GM18951 (cell line): ENCODE measurements at regions not wholly inside any gene's neighbourhood (a gene's known extent, or its start where the extent isn't known, plus 50 kb on each side); places are given as distances from the start of the nearest gene placed in this dataset.
"Not testable (repeated sequence)": the region's sequence is repeated elsewhere in the genome, so short reads cannot be mapped to it uniquely, and the experiment has no call there.

ENCODE experiments used
- POLR2A ChIP-seq: IDR thresholded peaks from 4 replicates; pipeline ENCODE4 v1.6.1; 2011; ENCODE audit warnings: mild to moderate bottlenecking; ENCODE audit not compliant: insufficient read length, insufficient read depth; ENCODE audit errors: extremely low read depth
- in situ Hi-C: fragments of 300-500 bp; cut with MboI; formaldehyde crosslinking; loops from one replicate; pipeline ENCODE4 v1.12.0; 2022; ENCODE audit warnings: low sequenced_read_pairs, mixed read lengths, inconsistent platforms; ENCODE audit not compliant: unreplicated experiment

DNA sequence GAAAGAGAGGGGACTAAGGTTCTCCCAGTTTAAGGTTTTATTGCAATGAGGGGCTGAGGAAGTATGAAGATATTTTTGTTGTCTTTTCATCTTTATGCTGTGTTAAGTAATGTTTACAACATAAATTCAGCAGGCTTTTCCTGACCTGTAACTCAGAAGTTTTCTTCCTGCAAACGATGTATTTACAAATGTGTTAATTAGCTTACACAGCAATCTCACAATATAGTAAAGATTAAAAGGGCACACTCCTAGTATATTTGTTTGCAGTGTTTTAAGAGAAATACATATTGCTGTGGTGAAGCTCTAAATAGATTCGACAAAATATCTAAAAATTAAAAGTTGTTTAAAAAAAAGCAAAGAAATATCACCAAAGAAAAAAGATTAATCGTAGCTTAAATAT, 55.7 kb downstream of the OR11H12 start:
- in situ Hi-C loops = loop anchor here (10.0 kb wide), 1 partner anchor 1008 kb away; no protein-coding TSS in a partner anchor
- TF ChIP-seq POLR2A = no peak

DNA sequence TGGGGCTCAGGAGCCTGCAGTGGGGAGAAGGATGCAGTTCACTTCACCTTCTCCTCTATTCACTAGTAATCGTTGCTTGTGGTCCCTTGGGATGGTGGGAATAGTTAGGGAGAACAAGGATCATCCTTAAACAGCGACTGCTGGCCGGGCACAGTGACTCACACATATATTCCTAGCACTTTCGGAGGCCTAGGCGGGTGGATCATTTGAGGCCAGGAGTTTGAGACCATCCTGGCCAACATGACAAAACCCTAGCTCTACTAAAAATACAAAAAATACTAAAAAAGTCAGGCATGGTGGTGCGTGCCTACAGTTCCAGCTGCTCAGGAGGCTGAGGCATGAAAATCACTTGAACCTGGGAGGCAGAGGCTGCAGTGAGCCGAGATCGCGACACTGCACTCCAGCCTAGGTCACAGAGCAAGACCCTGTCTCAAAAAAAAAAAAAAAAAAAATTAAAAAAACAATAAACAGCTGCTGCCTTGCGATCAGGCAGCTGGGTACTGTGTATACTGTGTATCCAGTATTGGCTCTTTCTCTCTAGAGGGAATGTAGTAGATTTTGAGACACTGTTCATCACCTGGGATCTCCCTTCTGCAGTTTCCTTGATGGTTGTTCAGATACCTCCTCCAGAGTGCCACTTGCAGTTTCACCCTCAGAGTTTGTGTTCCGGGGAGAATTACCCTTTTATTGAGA, 59.1 kb downstream of the OR11H12 start:
- in situ Hi-C loops = loop anchor here (10.0 kb wide), 1 partner anchor 1005 kb away; no protein-coding TSS in a partner anchor

DNA sequence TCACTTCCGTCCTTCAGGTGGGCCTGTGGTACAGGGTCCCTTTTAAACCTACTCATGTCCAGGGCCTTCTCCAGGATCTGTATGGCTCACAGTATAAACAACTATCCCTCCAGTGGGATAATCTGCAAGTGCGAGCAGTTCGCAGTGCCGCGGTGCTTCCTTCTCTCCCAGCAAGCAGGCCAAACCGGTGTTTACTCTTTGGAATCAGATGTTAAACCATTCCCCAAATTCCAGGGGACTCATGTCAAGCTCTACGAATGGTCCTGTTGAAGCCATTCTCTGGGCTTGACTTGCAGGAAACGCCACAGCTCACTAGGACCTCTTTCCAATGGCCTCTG, 59.6 kb downstream of the OR11H12 start:
- in situ Hi-C loops = no loop called here
- no peak for TF ChIP-seq POLR2A

DNA sequence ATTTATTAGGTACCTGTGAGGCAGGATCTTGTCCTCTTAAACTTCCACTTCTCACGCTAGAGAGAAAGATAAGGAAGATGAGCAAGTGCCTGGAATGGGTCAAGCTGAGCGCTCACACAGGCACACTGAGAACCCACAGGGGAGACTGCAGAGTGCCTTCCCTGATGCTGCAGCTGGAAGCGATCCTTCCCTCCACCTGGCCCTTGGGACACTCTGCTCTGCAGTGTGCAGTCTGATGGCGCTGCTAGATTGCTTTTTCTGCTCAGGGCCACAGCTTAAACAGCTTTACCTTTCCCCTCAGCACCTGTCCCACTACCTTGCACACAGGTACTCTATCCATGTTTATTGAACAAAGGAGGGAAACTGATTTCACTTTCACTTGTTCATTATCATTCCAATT, 66.9 kb downstream of the OR11H12 start:
- in situ Hi-C loops = not testable (repeated sequence)

DNA sequence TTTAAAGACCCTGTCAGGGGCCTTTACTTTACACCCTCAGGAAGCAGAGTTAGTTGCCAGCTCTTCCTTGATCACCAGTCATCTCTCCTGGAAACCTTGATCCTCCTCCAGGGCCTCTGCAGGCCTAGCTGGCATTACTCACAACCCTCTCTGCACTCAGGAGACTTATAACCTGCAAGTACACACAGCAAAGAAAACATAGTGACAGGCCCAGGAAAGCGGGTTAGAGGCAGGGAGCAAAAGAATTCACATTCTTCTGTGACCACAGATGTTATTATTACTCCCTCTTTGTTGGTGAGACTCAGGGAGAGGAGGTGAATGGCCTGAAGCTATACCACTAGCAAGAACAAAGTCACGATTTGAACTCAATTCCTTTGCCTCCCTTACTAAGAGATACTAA, 87.4 kb downstream of the OR11H12 start:
- in situ Hi-C loops = no loop called here
- TF ChIP-seq POLR2A = no peak
